ENCODE measurements at regions not wholly inside any gene's neighbourhood (a gene's known extent, or its start where the extent isn't known, plus 50 kb on each side); places are given as distances from the start of the nearest gene placed in this dataset.

DNA sequence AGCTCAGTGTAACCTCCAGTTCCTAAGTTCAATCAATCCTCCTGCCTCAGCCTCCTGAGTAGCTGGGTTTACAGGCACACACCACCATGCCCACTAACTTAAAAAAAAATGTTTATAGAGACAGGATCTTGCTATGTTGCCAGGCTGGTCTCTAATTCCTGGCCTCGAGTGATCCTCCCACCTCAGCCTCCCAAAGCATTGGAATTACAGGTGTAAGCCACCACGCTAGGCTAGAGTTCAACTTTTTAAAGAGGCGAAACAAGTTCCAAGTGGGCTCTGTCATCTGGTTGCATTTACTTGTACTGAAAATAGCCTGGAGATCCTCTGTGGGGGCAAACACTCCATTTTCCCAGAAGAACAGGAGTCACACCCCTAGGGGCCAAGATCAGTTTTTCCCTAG lies 100.7 kb upstream of the RIPOR2 start:
- TF ChIP-seq ARNT (IDR thresholded peaks at IDR 0.05) (no peak), FOXM1 (IDR thresholded peaks at IDR 0.05; ENCODE audit: borderline replicate concordance) (no peak), SUZ12 (IDR thresholded peaks at IDR 0.05) (no peak), SP1 (IDR thresholded peaks at IDR 0.05) (no peak), BHLHE40 (IDR thresholded peaks at IDR 0.05; ENCODE audit: borderline replicate concordance) (no peak), ELF4 (IDR thresholded peaks at IDR 0.05) (no peak), HDGF (IDR thresholded peaks at IDR 0.05; ENCODE audit: borderline replicate concordance) (no peak), FOXK2 (IDR thresholded peaks at IDR 0.05) (no peak), TARDBP (IDR thresholded peaks at IDR 0.05) (no peak), ZNF384 (IDR thresholded peaks at IDR 0.05) (no peak), L3MBTL2 (conservative IDR thresholded peaks at IDR 0.05) (no peak)
- TF ChIP-seq, protein P1, sequence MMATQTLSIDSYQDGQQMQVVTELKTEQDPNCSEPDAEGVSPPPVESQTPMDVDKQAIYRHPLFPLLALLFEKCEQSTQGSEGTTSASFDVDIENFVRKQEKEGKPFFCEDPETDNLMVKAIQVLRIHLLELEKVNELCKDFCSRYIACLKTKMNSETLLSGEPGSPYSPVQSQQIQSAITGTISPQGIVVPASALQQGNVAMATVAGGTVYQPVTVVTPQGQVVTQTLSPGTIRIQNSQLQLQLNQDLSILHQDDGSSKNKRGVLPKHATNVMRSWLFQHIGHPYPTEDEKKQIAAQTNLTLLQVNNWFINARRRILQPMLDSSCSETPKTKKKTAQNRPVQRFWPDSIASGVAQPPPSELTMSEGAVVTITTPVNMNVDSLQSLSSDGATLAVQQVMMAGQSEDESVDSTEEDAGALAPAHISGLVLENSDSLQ (IDR thresholded peaks at IDR 0.05), result no peak
